Esophagus muscularis mucosa (tissue), 4 donors: ENCODE measurements at regions not wholly inside any gene's neighbourhood (a gene's known extent, or its start where the extent isn't known, plus 50 kb on each side); places are given as distances from the start of the nearest gene placed in this dataset.

Experiments
- DNase-seq: peaks from one replicate; pipeline ENCODE4 v3.0.0-alpha.2; 2017; ENCODE audit errors: extremely low spot score
- H3K27ac ChIP-seq, 4 donors: fragments of 200-600 bp; sonication (generic); replicated peaks in 1 of 4; 1 replicate in 3 of 4; 2 replicates in 1 of 4; pipeline ENCODE4 v1.5.1; 2016 to 2019; ENCODE audit warnings: mild to moderate bottlenecking in 1 of 4
- H3K27me3 ChIP-seq, 4 donors: fragments of 200-600 bp; sonication (generic); one replicate each; pipeline versions ENCODE4 v1.5.1 to v1.6.0; 2016 to 2019
- H3K36me3 ChIP-seq, 4 donors: fragments of 200-600 bp; sonication (generic); one replicate each; pipeline ENCODE4 v1.5.1; 2016 to 2019
- H3K4me1 ChIP-seq, 4 donors: fragments of 200-600 bp; sonication (generic); one replicate each; pipeline ENCODE4 v1.5.1; 2016 to 2019
- H3K4me3 ChIP-seq, 4 donors: fragments of 200-600 bp; sonication (generic); 1 replicate in 2 of 4; 2 replicates in 2 of 4; pipeline ENCODE4 v1.5.1; 2016 to 2019; ENCODE audit warnings: mild to moderate bottlenecking in 4 of 4, moderate library complexity in 1 of 4
- H3K9me3 ChIP-seq, 4 donors: fragments of 200-600 bp; sonication (generic); 1 replicate in 3 of 4; 2 replicates in 1 of 4; pipeline ENCODE4 v1.5.1; 2016 to 2019
- CTCF ChIP-seq, 3 experiments: fragments of 200-600 bp in 2 of 3; fragments of 450-650 bp in 1 of 3; sonication (generic) in 2 of 3; IDR thresholded peaks; one replicate each; pipeline ENCODE4 v1.5.1; 2017 to 2019; ENCODE audit warnings: antibody characterized with exemption in 3 of 3, mild to moderate bottlenecking in 2 of 3, moderate library complexity in 1 of 3
- EP300 ChIP-seq: sonication (generic); formaldehyde crosslinking; IDR thresholded peaks from one replicate; pipeline ENCODE4 v1.6.1; 2017; ENCODE audit warnings: antibody characterized with exemption
- POLR2A ChIP-seq: fragments of 450-650 bp; IDR thresholded peaks from one replicate; pipeline ENCODE4 v1.6.1; 2017; ENCODE audit warnings: antibody characterized with exemption, moderate library complexity, mild to moderate bottlenecking, low read depth
- POLR2AphosphoS5 ChIP-seq, 2 donors: sonication (generic); formaldehyde crosslinking; IDR thresholded peaks; one replicate each; pipeline ENCODE4 v1.6.1; 2017; ENCODE audit warnings: antibody characterized with exemption in 2 of 2
- WGBS: methylation state at CpG from one replicate; pipeline ENCODE4 v1.1.5; 2018; 5-methylcytosine and 5-hydroxymethylcytosine counted together
- intact Hi-C: fragments of 100-400 bp; cut with DNase I; formaldehyde crosslinking; loops from one replicate; pipeline ENCODE4 v1.15.1; 2023

DNA sequence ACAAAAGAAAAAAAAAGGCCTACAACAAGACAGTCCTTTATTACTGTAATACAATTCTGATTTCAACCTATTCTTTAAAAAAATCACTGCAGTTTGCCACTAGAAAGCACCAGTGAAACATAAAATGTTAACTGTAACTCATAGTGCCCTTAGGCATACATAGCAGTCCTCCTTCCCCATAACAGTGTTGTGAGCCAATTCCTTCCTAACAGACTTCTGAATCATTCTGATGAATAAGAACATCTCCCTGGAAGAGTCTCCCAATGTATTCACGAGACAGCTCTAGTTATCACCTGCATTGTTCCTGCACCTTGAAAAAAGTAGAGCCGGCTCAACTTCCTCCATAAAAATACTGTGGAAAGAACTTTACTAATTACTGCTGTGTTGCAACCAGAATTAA is 213.6 kb upstream of the FSCB start:
- intact Hi-C loops = no loop called here
- no peaks in the 10 kb centered on the region for H3K36me3 ChIP-seq
- H3K9me3 ChIP-seq = peaks cover 0 to 40% (median 16%) of the 10 kb centered on the region in 4 donors
- no peak for TF ChIP-seq POLR2A
- no peak for TF ChIP-seq EP300
- TF ChIP-seq CTCF (IDR thresholded peaks at IDR 0.05) = no peak
- no peak for TF ChIP-seq POLR2AphosphoS5 (IDR thresholded peaks at IDR 0.05)
- no peak overlapping the region for H3K27ac ChIP-seq
- no peak for DNase-seq
- H3K4me3 ChIP-seq = no peak overlapping the region
- no peaks in the 10 kb centered on the region for H3K4me1 ChIP-seq
- no peaks in the 10 kb centered on the region for H3K27me3 ChIP-seq
- 73% methylated on average over 2 of the region's 2 CpGs for WGBS

GRCh38 chr14:44712024-44712815 is 205.1 kb upstream of the FSCB start:
- WGBS = 59% methylated on average over 9 of the region's 9 CpGs
- Histone ChIP-seq H3K4me3 (no peak overlapping the region), H3K9me3 (no peaks in the 10 kb centered on the region), H3K27me3 (no peaks in the 10 kb centered on the region), H3K36me3 (no peaks in the 10 kb centered on the region), H3K27ac (no peak overlapping the region), H3K4me1 (no peaks in the 10 kb centered on the region)
- TF ChIP-seq CTCF (IDR thresholded peaks at IDR 0.05) = no peak
- no peak for TF ChIP-seq POLR2AphosphoS5 (IDR thresholded peaks at IDR 0.05)
- TF ChIP-seq POLR2A = no peak
- no peak for TF ChIP-seq EP300
- intact Hi-C loops = no loop called here
- DNase-seq = no peak

GRCh38 chr14:44701563-44702263 is 194.6 kb upstream of the FSCB start:
- Histone ChIP-seq H3K27me3 (no peaks in the 10 kb centered on the region), H3K4me3 (no peak overlapping the region), H3K36me3 (no peaks in the 10 kb centered on the region), H3K4me1 (no peaks in the 10 kb centered on the region), H3K9me3 (peaks cover 0 to 6% (median 0%) of the 10 kb centered on the region in 4 donors), H3K27ac (no peak overlapping the region)
- TF ChIP-seq EP300 (no peak), POLR2A (no peak), POLR2AphosphoS5 (IDR thresholded peaks at IDR 0.05) (no peak), CTCF (IDR thresholded peaks at IDR 0.05) (no peak)
- no peak for DNase-seq
- 65% methylated on average over 4 of the region's 4 CpGs for WGBS
- intact Hi-C loops = no loop called here

DNA sequence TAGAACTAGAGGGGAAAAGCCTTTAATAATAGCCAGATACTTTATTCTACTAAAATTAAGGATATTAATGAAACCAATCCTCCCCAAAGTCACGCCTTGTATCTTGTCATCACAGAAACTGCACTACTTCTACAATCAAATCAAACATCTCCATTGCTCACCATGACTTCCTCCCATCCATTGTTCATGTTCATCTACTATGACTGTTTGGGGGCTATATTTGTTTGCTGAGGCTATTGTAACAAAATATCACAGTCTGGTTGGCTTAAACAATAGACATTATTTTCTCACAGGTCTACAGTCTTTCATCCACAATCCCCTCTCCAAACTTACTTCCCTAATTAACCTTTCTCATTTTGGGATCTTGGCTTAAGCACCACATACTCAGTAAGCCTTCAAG is 193.6 kb upstream of the FSCB start:
- Histone ChIP-seq H3K9me3 (peaks cover 0 to 6% (median 0%) of the 10 kb centered on the region in 4 donors), H3K27ac (no peak overlapping the region), H3K4me1 (no peaks in the 10 kb centered on the region), H3K27me3 (no peaks in the 10 kb centered on the region), H3K36me3 (no peaks in the 10 kb centered on the region), H3K4me3 (no peak overlapping the region)
- intact Hi-C loops = no loop called here
- no peak for DNase-seq
- no peak for TF ChIP-seq POLR2A
- TF ChIP-seq POLR2AphosphoS5 (IDR thresholded peaks at IDR 0.05) = no peak
- TF ChIP-seq CTCF (IDR thresholded peaks at IDR 0.05) = no peak
- no peak for TF ChIP-seq EP300
- 85% methylated on average over 1 of the region's 1 CpG for WGBS
